Right cardiac atrium (tissue), 5 donors: ENCODE measurements at regions not wholly inside any gene's neighbourhood (a gene's known extent, or its start where the extent isn't known, plus 50 kb on each side); places are given as distances from the start of the nearest gene placed in this dataset.
"Not testable (repeated sequence)": the region's sequence is repeated elsewhere in the genome, so short reads cannot be mapped to it uniquely, and the experiment has no call there.

Experiments
- ATAC-seq, 2 donors: fragments of 200-7000 bp; cut with Tn5 transposase; one replicate each; pipeline versions ENCODE4 v1.8.0 to v1.9.1; 2020; ENCODE audit warnings: moderate library complexity in 2 of 2, mild to moderate bottlenecking in 1 of 2
- DNase-seq, 3 donors: peaks; one replicate each; pipeline ENCODE4 v3.0.0-alpha.2; 2020
- H3K27ac ChIP-seq: one replicate; pipeline ENCODE4 v1.5.1; 2013; ENCODE audit warnings: mild to moderate bottlenecking, low read length, control low read depth, moderate library complexity
- H3K27me3 ChIP-seq: one replicate; pipeline ENCODE4 v1.6.1; 2013; ENCODE audit not compliant: control insufficient read depth, insufficient read depth
- H3K4me1 ChIP-seq: one replicate; pipeline ENCODE4 v1.6.1; 2013; ENCODE audit warnings: low read length; ENCODE audit not compliant: control insufficient read depth, insufficient read depth
- H3K4me3 ChIP-seq: one replicate; pipeline ENCODE4 v1.5.1; 2013; ENCODE audit warnings: low read length, control low read depth
- H3K9me3 ChIP-seq: one replicate; pipeline ENCODE4 v1.6.1; 2013; ENCODE audit warnings: low read length; ENCODE audit not compliant: control insufficient read depth
- WGBS: extraction: QIAGEN DNeasy Blood & Tissue Kit; methylation state at CpG from one replicate; pipeline ENCODE4 v1.1.7; 2013; 5-methylcytosine and 5-hydroxymethylcytosine counted together
- intact Hi-C, 4 donors: fragments of 100-400 bp; cut with DNase I; formaldehyde crosslinking; loops; one replicate each; pipeline versions ENCODE4 v1.11.0 to v1.14.0; 2022 to 2023
- donor health status: healthy with polysubstance abuse.
- donor health status: DM: no; HTN: yes; CAD: no.
- donor health status: DM: no; HTN: no; CAD: no.
- donor health status: DM: no; HTN: yes; CAD: no; lungs with severe emphysema.
- donor health status: DM: yes; HTN: yes; CAD: no.

DNA sequence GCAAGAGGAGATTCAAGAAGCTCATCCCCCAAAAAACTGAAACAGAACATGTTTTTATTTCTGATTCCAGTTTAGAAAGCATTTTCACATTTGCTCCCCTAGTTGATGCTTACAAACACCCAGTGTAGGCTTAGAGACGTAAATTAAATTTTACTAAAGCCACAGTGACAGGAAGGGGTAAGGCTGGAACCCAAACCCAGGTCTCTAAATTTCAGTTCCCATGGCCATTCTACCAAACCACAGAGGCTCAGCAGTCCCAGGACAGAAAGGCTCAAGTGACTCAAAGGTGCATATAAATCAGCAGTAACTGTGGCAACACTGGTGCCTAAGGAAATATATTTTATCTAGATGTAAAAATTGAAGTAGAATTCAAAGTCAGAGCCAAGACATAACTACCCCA, 128.7 kb downstream of the CEP120 start:
- Histone ChIP-seq H3K9me3 (no peaks in the 10 kb centered on the region), H3K4me1 (no peaks in the 10 kb centered on the region), H3K27ac (no peak overlapping the region), H3K27me3 (peaks cover 3% of the 10 kb centered on the region), H3K4me3 (no peak overlapping the region)
- ATAC-seq (no peak), DNase-seq (no peak)
- intact Hi-C loops: no loop called here
- 79% methylated on average over 1 of the region's 1 CpG for WGBS

DNA sequence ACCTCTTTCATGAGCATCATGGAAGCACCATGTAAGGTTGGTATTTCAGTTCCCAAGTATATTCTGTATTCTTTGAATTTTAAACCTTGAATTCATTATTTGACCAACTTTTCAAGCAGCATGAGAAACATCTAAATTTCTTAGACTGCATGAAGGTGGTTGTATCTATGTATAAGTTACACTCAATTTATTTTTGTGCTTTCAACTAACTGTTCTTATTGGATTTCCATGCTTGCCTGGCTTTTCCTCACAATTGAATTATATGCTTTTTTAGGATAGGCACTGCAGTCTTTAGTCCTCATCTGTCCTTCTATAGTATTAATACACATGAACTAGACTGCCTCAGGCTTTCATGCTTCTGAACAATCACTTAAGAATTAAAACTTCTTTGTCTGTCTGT, 134.0 kb downstream of the CEP120 start:
- H3K4me3 ChIP-seq: no peak overlapping the region
- H3K4me1 ChIP-seq: no peaks in the 10 kb centered on the region
- ATAC-seq (no peak), DNase-seq (no peak)
- peaks cover 3% of the 10 kb centered on the region for H3K27me3 ChIP-seq
- intact Hi-C loops: no loop called here
- no peak overlapping the region for H3K27ac ChIP-seq
- no peaks in the 10 kb centered on the region for H3K9me3 ChIP-seq

DNA sequence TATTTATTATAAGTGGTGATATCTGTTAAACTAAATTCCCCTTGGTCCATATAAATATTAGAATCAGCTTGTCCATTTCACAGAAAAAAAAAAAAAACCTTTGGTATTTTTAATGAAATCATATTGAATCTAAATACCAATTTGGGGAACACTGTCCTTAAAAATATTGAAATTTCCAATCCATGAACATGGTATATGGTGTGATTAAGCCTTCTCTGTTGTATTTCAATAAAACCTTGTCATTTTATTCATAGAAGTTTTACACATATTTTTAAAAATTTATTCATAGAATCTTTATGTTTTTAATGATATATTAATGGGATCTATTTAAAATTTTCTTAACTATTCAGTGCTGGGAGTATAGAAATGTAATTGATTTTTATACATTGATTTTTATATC, 135.3 kb downstream of the CEP120 start:
- ATAC-seq (no peak), DNase-seq (no peak)
- no peak overlapping the region for H3K27ac ChIP-seq
- H3K4me3 ChIP-seq: no peak overlapping the region
- H3K4me1 ChIP-seq: no peaks in the 10 kb centered on the region
- H3K9me3 ChIP-seq: no peaks in the 10 kb centered on the region
- intact Hi-C loops: no loop called here
- peaks cover 3% of the 10 kb centered on the region for H3K27me3 ChIP-seq

DNA sequence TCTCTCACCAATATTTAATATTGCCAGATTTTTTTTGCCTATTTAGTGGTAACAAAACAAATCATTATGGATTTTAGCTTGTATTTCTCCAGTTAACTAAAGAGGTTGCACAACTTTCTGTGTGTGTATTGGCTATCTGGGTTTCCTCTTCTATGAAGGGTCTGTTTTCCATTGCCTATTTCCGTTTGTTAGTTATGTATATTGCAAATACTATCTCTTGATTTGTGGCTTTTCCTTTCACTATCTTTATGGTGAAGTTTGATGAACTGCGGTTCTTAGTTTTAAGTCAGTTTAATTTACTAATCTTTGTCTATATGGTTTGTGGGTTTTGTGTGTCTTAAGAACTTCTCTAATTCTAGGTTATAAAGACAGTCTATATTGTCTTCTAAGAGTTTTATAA, 136.3 kb downstream of the CEP120 start:
- Histone ChIP-seq H3K9me3 (no peaks in the 10 kb centered on the region), H3K27ac (no peak overlapping the region), H3K4me3 (no peak overlapping the region), H3K27me3 (peaks cover 3% of the 10 kb centered on the region), H3K4me1 (no peaks in the 10 kb centered on the region)
- DNase-seq: no peak
- ATAC-seq: no peak
- WGBS: 83% methylated on average over 2 of the region's 2 CpGs
- intact Hi-C loops: no loop called here

DNA sequence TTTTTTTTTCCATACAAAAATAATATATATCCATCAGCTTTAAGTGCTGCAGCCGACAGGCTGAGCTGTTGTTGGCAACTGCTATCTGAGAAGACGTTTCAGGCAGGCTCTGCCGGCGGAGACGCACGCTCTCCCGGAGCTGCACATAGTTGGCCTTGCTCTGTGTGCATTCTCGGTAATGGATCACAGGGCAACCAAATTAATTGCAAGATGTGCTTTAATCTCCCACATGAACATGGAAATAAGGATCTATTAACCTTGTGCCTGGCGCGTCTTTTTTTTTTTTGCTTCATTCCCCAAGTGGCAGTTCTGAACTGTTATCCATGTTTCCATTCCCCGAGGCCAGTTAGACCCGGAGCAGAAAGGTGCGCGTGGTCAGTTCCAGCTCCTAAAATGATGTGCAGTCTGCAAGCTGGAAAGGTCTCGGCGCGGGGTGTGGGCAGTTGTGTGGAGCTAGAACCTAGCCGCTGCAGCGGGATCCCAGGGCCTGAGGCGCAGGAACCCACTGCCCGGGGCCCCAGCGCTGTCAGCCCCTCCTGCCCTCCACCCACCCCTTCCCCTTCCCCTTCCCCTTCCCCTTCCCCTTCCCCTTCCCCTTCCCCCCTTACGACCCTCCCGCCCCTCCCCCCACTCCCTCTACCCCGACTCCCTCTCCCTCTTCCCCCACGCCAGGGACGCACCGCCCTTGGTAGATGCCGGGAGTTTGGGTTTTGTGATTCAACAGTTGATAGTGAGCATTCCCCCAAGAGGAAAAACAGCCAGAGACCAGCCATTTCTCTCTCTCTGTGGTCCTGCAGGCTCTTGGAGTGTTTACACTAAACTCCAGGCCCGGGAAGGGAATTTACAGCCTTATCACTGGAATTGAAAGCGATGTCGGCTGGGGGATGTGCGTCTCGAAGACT, 137.8 kb downstream of the CEP120 start:
- DNase-seq (peak in 2 of 3 donors; percentile 13 to 45), ATAC-seq (peak in 1 of 2 donors; percentile 24)
- WGBS: 3% methylated on average over 32 of the region's 34 CpGs

DNA sequence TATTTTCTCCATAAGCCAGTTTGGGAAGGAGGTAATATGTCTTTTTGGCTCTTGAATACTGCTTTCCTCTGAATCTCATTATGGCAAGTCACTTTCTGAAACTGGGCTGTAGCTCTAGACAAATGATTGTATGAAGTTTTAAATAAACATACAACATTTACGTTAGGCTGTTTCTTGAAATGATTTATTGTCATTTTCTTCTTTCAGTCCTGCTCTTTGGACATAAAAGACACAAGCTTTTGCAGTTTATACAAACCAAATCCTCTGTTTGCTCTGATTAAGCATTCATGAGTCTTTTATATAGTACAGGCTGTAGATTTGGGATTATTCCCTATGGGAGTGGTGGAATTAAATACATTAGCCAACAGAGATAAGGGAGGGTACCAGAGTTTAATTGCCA, 139.7 kb downstream of the CEP120 start:
- intact Hi-C loops: no loop called here
- no peaks in the 10 kb centered on the region for H3K9me3 ChIP-seq
- WGBS: 43% methylated on average over 1 of the region's 1 CpG
- ATAC-seq (no peak), DNase-seq (no peak)
- H3K27me3 ChIP-seq: no peaks in the 10 kb centered on the region
- H3K27ac ChIP-seq: no peak overlapping the region
- H3K4me1 ChIP-seq: no peaks in the 10 kb centered on the region
- no peak overlapping the region for H3K4me3 ChIP-seq

More for the DNA sequence above, 137.8 kb downstream of the CEP120 start:
- H3K27ac ChIP-seq: no peak overlapping the region
- H3K4me1 ChIP-seq: no peaks in the 10 kb centered on the region
- intact Hi-C loops: no loop called here
- H3K4me3 ChIP-seq: peak overlapping the region; percentile 41
- no peaks in the 10 kb centered on the region for H3K27me3 ChIP-seq
- no peaks in the 10 kb centered on the region for H3K9me3 ChIP-seq

DNA sequence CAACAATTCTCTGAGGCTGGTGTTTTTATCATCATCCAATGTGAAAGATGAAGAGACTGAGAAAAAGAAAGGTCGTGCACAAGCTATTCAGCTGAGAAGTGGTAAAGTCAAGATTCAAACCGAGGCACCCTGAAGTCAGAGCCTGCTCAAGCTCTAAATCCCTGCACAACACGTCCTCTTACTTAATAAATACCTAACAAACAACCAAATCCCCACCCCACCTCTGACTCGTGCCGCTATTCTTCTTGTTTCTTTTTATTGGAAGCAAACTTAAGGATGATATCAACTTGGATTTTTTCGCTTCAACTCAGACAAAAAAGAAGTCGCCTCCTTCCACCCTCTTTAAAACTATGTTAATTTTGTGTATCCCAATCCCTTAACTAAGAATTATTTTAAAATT, 140.2 kb downstream of the CEP120 start:
- DNase-seq (no peak), ATAC-seq (no peak)
- intact Hi-C loops: no loop called here
- 45% methylated on average over 7 of the region's 7 CpGs for WGBS
- H3K4me3 ChIP-seq: no peak overlapping the region
- H3K4me1 ChIP-seq: no peaks in the 10 kb centered on the region
- no peaks in the 10 kb centered on the region for H3K27me3 ChIP-seq
- no peaks in the 10 kb centered on the region for H3K9me3 ChIP-seq
- no peak overlapping the region for H3K27ac ChIP-seq

DNA sequence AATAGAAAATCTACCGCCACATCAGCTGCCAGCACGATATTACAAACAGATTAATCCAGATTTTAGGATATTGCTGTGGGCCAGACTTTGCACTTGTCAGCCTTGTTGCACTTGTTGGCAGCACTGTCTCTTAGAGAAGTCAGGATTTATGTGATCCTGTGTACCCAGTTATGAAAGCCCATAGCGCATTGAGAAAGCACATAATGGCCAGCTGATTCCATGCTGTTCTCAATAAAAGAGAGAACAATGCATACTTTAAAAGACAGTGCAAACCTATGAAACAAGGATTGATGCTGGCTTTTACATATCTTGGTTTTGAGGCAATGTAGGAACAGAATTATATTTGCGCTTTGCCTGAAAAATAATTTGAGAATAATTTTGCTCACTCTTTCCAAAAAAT, 140.8 kb downstream of the CEP120 start:
- WGBS: 95% methylated on average over 4 of the region's 4 CpGs
- intact Hi-C loops: no loop called here
- Histone ChIP-seq H3K4me3 (no peak overlapping the region), H3K9me3 (no peaks in the 10 kb centered on the region), H3K27me3 (no peaks in the 10 kb centered on the region), H3K4me1 (no peaks in the 10 kb centered on the region), H3K27ac (no peak overlapping the region)
- DNase-seq (no peak), ATAC-seq (no peak)

DNA sequence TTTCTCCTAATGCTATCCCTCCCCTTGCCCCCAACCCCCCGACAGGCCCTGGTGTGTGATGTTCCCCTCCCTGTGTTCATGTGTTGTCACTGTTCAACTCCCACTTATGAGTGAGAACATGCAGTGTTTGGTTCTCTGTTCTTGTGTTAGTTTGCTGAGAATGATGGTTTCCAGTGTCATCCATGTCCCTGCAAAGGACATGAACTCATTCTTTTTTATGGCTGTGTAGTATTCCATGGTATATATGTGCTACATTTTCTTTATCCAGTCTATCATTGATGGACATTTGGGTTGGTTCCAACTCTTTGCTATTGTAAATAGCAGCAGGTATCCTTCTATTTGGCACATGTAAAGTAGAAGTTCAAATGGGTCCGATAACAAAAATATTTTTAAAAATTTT, 142.3 kb downstream of the CEP120 start:
- DNase-seq, H3K4me1 ChIP-seq, ATAC-seq, H3K27me3 ChIP-seq, H3K27ac ChIP-seq, H3K9me3 ChIP-seq, intact Hi-C loops, H3K4me3 ChIP-seq: not testable (repeated sequence)
- 97% methylated on average over 2 of the region's 2 CpGs for WGBS

DNA sequence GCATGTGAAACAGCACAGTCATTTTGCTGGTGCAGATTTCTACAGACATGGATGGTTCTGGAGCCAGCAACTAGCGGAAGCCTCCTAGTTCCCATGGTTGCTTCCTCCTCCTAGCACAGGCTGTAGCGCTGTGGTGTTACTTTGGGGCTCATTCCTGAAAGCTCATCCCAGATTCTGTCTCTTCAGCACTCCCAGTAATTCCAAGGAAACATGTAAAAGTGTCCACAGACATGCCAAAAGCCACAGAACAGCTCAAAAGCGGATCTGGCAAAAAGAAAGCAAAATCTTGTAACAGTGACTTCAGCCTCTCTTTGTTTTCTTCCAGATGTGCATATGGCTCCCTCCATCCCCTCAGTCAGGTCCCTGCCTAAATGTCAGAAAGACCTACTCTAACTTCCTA, 144.1 kb downstream of the CEP120 start:
- intact Hi-C loops: no loop called here

DNA sequence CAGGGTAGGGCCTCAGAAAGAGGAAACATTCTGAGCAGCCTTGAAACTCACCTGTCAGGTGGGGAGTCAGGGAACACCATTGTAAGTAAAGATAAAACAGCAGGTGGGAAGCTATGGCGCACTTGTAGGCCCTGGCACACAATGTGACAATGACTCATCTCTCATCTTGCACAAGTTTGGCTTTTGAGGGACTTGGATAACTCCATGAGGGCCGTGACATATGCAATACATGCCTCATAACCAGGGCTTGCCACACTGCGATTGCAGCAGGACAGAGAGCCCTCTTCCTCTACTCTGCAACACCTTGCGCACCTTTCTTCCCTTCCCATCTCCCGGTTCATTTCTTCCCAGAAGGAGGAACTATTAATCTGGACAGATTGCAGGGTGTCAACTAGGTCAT, 144.9 kb downstream of the CEP120 start:
- intact Hi-C loops: no loop called here
- no peak for ATAC-seq

More for the DNA sequence above, 144.1 kb downstream of the CEP120 start:
- WGBS: 70% methylated on average over 3 of the region's 3 CpGs
- Histone ChIP-seq H3K4me3 (no peak overlapping the region), H3K9me3 (no peaks in the 10 kb centered on the region), H3K27me3 (no peaks in the 10 kb centered on the region), H3K27ac (no peak overlapping the region), H3K4me1 (no peaks in the 10 kb centered on the region)
- DNase-seq: no peak
- no peak for ATAC-seq

DNA sequence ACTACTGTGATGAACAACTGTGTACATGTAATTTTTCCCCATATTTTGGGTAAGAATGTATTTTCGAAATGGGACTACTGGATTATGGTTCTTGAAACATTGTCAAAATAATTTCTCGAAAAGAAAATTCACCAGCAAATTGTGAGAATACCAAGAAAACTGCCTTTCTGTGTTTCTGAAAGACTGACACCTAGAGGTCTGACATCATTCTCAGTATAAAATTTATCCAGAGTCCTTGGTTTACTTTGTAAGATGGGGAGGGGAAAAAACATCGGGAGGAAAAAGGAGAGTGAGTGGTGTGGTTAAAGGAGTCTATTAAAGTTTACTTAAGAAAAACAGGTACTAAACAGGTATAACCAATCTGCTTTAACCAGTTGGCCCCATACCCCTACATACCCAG, 149.2 kb downstream of the CEP120 start:
- H3K4me1 ChIP-seq: no peaks in the 10 kb centered on the region
- H3K9me3 ChIP-seq: no peaks in the 10 kb centered on the region
- no peak overlapping the region for H3K4me3 ChIP-seq
- H3K27me3 ChIP-seq: no peaks in the 10 kb centered on the region
- WGBS: 44% methylated on average over 3 of the region's 3 CpGs
- no peak overlapping the region for H3K27ac ChIP-seq
- intact Hi-C loops: no loop called here
- ATAC-seq: no peak
- no peak for DNase-seq

More for the DNA sequence above, 144.9 kb downstream of the CEP120 start:
- Histone ChIP-seq H3K9me3 (no peaks in the 10 kb centered on the region), H3K4me3 (no peak overlapping the region), H3K27ac (no peak overlapping the region), H3K4me1 (no peaks in the 10 kb centered on the region), H3K27me3 (no peaks in the 10 kb centered on the region)
- WGBS: 90% methylated on average over 5 of the region's 5 CpGs
- no peak for DNase-seq
